Activated naive CD8-positive, alpha-beta T cell treated with anti-CD3 and anti-CD28 coated beads, Interleukin-2, amount 10 ng/mL, durations not matched to agents 7 days and 5 days (primary cell): ENCODE measurements at regions not wholly inside any gene's neighbourhood (a gene's known extent, or its start where the extent isn't known, plus 50 kb on each side); places are given as distances from the start of the nearest gene placed in this dataset.

Experiments
- ATAC-seq: fragments of 150-1000 bp; cut with Tn5 transposase; one replicate; pipeline ENCODE4 v1.10.0; 2021; ENCODE audit warnings: low read depth, moderate library complexity
- POLR2A ChIA-PET: fragments of 350-600 bp; sonication (Branson Sonifier 250); formaldehyde crosslinking; loops from one replicate; lab custom pipeline; 2021; ENCODE audit warnings: antibody characterized with exemption; lab: Charles Lee
- DNase-seq: peaks from one replicate; pipeline ENCODE4 v3.0.0; 2021
- H3K27ac Mint-ChIP-seq: one replicate; pipeline ENCODE4 v1.8.0; 2022; ENCODE audit warnings: mild to moderate bottlenecking, mixed read lengths
- H3K27me3 Mint-ChIP-seq: one replicate; pipeline ENCODE4 v1.8.0; 2022; ENCODE audit warnings: mild to moderate bottlenecking, moderate library complexity, mixed read lengths
- H3K36me3 Mint-ChIP-seq: one replicate; pipeline ENCODE4 v1.8.0; 2021; ENCODE audit warnings: mild to moderate bottlenecking, mixed read lengths
- H3K4me1 Mint-ChIP-seq: one replicate; pipeline ENCODE4 v1.8.0; 2021; ENCODE audit warnings: mixed read lengths
- H3K4me3 Mint-ChIP-seq: one replicate; pipeline ENCODE4 v1.8.0; 2022; ENCODE audit warnings: mild to moderate bottlenecking, moderate library complexity, mixed read lengths
- H3K9me3 Mint-ChIP-seq: one replicate; pipeline ENCODE4 v1.8.0; 2021; ENCODE audit warnings: mixed read lengths

GRCh38 chr11:43545610-43546009, 134.9 kb upstream of the HSD17B12 start:
- no peak for ATAC-seq
- POLR2A ChIA-PET = no interaction called here
- H3K4me1 Mint-ChIP-seq = no peaks in the 10 kb centered on the region

GRCh38 chr11:43546561-43547429, 133.7 kb upstream of the HSD17B12 start:
- Mint-ChIP-seq H3K27ac (no peak overlapping the region), H3K4me1 (no peaks in the 10 kb centered on the region), H3K27me3 (peaks cover 16% of the 10 kb centered on the region), H3K9me3 (no peaks in the 10 kb centered on the region), H3K36me3 (no peaks in the 10 kb centered on the region), H3K4me3 (no peak overlapping the region)
- POLR2A ChIA-PET = no interaction called here
- no peak for ATAC-seq
- DNase-seq = no peak

More at GRCh38 chr11:43545610-43546009, 134.9 kb upstream of the HSD17B12 start:
- Mint-ChIP-seq H3K4me3 (no peak overlapping the region), H3K9me3 (no peaks in the 10 kb centered on the region), H3K36me3 (no peaks in the 10 kb centered on the region), H3K27me3 (peaks cover 20% of the 10 kb centered on the region), H3K27ac (no peak overlapping the region)
- no peak for DNase-seq

GRCh38 chr11:43547430-43547831, 133.1 kb upstream of the HSD17B12 start:
- Mint-ChIP-seq H3K4me3 (no peak overlapping the region), H3K27me3 (peaks cover 16% of the 10 kb centered on the region), H3K36me3 (no peaks in the 10 kb centered on the region), H3K4me1 (no peaks in the 10 kb centered on the region), H3K27ac (no peak overlapping the region), H3K9me3 (no peaks in the 10 kb centered on the region)
- POLR2A ChIA-PET = no interaction called here
- DNase-seq (no peak), ATAC-seq (no peak)

GRCh38 chr11:43547889-43548381, 132.6 kb upstream of the HSD17B12 start:
- Mint-ChIP-seq H3K27ac (no peak overlapping the region), H3K27me3 (peaks cover 17% of the 10 kb centered on the region), H3K4me3 (no peak overlapping the region), H3K4me1 (no peaks in the 10 kb centered on the region), H3K9me3 (no peaks in the 10 kb centered on the region), H3K36me3 (no peaks in the 10 kb centered on the region)
- POLR2A ChIA-PET = no interaction called here
- ATAC-seq (no peak), DNase-seq (no peak)

DNA sequence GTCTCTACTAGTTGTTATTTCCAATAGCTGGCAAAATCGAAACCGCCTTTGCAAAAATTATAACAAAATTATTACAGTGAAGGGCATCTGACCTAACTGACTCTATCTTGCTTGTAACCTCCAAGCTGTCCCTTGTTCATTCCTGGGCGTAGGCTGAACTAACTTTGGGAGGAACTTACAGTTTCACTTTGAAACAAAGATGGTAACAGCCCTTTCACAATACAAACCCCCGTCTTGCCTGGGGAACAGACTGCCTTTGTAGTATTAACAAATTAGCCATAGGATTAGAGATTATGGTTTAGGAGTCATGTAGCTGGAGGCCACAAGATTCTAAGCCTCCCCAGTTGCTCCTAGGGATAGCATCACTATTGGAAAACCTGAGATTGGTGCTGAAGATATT, 131.6 kb upstream of the HSD17B12 start:
- Mint-ChIP-seq H3K9me3 (no peaks in the 10 kb centered on the region), H3K36me3 (no peaks in the 10 kb centered on the region), H3K4me3 (no peak overlapping the region), H3K4me1 (no peaks in the 10 kb centered on the region), H3K27me3 (peaks cover 27% of the 10 kb centered on the region), H3K27ac (no peak overlapping the region)
- ATAC-seq = no peak
- POLR2A ChIA-PET = no interaction called here
- no peak for DNase-seq

DNA sequence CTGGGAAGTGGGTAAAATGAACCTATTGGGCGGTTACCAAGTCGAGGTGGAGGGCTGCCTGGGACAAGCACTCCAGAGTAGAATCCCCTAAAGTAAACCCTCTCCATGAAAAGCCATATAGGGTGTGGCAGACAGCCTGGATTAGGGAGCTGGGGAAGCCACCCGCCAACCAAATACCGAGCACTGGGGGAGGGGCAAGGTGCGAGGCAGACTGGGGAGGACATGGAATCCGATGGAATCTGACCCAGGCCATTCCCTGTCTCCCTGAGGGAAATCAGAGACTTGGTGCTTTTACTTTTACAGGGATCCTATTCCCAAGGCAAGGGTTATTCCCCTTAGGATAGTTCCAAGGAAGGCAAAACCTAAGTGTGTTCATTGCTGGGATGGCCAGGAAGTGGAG, 130.9 kb upstream of the HSD17B12 start:
- Mint-ChIP-seq H3K36me3 (no peaks in the 10 kb centered on the region), H3K9me3 (no peaks in the 10 kb centered on the region), H3K27ac (no peak overlapping the region), H3K4me1 (no peaks in the 10 kb centered on the region), H3K4me3 (no peak overlapping the region), H3K27me3 (peaks cover 33% of the 10 kb centered on the region)
- ATAC-seq = no peak
- no peak for DNase-seq
- POLR2A ChIA-PET = no interaction called here

- POLR2A ChIA-PET = no interaction called here
- H3K4me3 Mint-ChIP-seq = no peak overlapping the region
- peaks cover 36% of the 10 kb centered on the region for H3K27me3 Mint-ChIP-seq
- no peaks in the 10 kb centered on the region for H3K36me3 Mint-ChIP-seq
- ATAC-seq (no peak), DNase-seq (no peak)
- no peaks in the 10 kb centered on the region for H3K4me1 Mint-ChIP-seq
- no peaks in the 10 kb centered on the region for H3K9me3 Mint-ChIP-seq
- no peak overlapping the region for H3K27ac Mint-ChIP-seq
Measured at GRCh38 chr11:43550714-43551113, 129.8 kb upstream of the HSD17B12 start.

DNA sequence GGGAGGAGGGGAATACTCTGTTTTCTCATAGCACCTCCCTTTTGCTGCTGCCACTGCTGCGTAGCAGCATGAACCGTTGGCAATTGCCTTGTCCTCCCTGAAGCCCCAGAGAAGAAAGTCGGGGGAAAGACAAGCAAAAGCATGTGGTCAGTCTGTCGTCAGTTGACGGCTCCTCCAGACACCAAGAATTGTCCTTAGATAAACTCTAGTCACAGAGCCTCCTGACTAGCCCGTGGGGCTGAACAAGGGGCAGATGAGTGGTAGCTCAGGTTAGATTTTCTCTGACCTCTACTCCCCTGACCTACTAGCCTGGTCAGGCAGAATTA, 126.4 kb upstream of the HSD17B12 start:
- Mint-ChIP-seq H3K36me3 (no peaks in the 10 kb centered on the region), H3K9me3 (no peaks in the 10 kb centered on the region), H3K27me3 (peaks cover 63% of the 10 kb centered on the region), H3K4me3 (no peak overlapping the region), H3K27ac (no peak overlapping the region), H3K4me1 (peaks cover 2% of the 10 kb centered on the region)
- ATAC-seq (no peak), DNase-seq (no peak)
- POLR2A ChIA-PET = no interaction called here

GRCh38 chr11:43555186-43555585, 125.4 kb upstream of the HSD17B12 start:
- H3K27ac Mint-ChIP-seq = no peak overlapping the region
- no peak overlapping the region for H3K4me3 Mint-ChIP-seq
- no peak for ATAC-seq
- no peaks in the 10 kb centered on the region for H3K36me3 Mint-ChIP-seq
- H3K27me3 Mint-ChIP-seq = peaks cover 69% of the 10 kb centered on the region
- H3K9me3 Mint-ChIP-seq = no peaks in the 10 kb centered on the region
- no peak for DNase-seq
- peaks cover 2% of the 10 kb centered on the region for H3K4me1 Mint-ChIP-seq
- POLR2A ChIA-PET = no interaction called here

DNA sequence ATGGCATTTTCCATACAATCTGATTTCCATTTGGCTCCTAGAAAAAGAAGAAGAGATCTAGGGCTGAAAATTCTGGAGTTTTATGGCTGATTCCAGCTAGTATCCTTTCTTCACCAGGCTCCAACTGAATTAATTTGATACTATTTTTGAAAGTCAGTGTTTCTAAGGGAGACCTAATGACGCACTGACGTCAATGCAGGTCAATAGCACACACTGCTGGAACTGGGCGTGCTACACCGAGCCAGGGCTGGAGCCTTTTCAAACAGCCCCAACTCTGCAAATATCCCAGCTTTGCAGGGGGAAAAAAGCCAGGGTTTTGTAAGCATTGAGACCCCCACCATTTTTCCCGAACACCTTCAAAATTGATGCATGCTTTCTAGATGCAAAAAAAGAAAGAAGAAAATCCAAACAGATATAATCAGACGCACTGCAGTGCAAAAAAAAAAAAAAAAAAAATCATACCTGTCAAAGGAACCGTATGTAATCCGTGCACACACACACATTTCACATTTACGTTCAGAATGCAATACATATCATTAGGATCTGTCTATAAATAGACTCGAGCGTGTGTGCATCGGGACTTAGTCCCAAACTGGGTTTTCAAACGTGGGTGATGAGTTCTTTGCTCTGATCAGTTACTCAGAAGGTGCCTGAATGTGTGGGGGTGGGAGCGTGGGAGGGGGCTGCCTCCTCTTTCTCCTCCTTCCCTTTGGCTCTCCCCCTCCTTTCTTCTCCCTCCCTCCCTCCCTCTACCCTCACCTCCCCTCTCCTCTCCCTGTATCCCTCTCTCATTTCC, 124.5 kb upstream of the HSD17B12 start:
- no peak for DNase-seq
- POLR2A ChIA-PET = no interaction called here
- peaks cover 2% of the 10 kb centered on the region for H3K4me1 Mint-ChIP-seq

DNA sequence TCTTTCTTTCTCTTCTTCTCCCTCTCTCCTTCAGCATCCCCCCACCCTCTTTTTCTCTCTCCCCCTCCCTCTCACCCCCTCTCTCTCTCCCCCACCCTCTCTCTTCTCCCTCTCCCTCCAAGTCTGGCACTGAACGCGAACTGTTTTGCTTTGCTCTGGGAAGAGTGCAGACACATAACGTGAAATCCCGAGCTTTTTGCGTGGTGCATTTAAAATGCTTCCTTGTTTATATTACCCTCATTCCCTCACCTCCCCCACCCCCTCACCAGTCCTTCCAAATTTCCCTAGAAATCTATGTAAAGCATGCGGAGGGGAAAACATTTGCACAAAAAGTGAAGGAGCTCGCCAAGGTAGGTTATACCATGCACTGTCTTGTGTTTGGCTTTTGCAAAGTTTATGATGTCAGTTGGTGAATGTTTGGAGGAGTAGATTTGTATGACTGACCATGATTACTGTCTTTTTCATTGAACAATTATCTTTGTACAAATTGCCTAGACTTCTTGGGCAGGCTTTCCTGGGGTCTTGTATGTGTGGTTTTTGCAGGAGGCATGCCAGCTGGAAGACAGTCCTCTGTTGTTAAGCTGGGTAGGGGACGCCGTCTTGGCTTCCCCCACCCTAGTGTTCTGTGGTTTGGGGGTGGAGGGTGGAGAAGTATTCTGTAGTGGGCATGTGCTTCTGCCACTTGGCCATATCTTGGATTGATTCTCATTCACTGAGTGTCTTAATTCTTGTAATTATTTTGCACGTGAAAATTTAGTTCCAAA, 123.7 kb upstream of the HSD17B12 start:
- POLR2A ChIA-PET = interaction anchor here (0.6 kb wide), 1 partner anchor 37 kb away, joined by 4 read pairs; no protein-coding TSS in a partner anchor
- Mint-ChIP-seq H3K27ac (no peak overlapping the region), H3K27me3 (peaks cover 69% of the 10 kb centered on the region), H3K4me3 (no peak overlapping the region), H3K4me1 (peaks cover 2% of the 10 kb centered on the region), H3K36me3 (no peaks in the 10 kb centered on the region), H3K9me3 (no peaks in the 10 kb centered on the region)
- no peak for ATAC-seq
- DNase-seq = no peak

More for the DNA sequence above, 124.5 kb upstream of the HSD17B12 start:
- ATAC-seq = no peak
- no peaks in the 10 kb centered on the region for H3K36me3 Mint-ChIP-seq
- H3K9me3 Mint-ChIP-seq = no peaks in the 10 kb centered on the region
- no peak overlapping the region for H3K27ac Mint-ChIP-seq
- H3K27me3 Mint-ChIP-seq = peaks cover 69% of the 10 kb centered on the region
- H3K4me3 Mint-ChIP-seq = no peak overlapping the region

- no peak for DNase-seq
- Mint-ChIP-seq H3K9me3 (no peaks in the 10 kb centered on the region), H3K27me3 (peaks cover 69% of the 10 kb centered on the region), H3K27ac (no peak overlapping the region), H3K4me1 (peaks cover 2% of the 10 kb centered on the region), H3K36me3 (no peaks in the 10 kb centered on the region), H3K4me3 (no peak overlapping the region)
- ATAC-seq = no peak
- POLR2A ChIA-PET = no interaction called here
Measured at GRCh38 chr11:43557553-43558110, 122.9 kb upstream of the HSD17B12 start.

DNA sequence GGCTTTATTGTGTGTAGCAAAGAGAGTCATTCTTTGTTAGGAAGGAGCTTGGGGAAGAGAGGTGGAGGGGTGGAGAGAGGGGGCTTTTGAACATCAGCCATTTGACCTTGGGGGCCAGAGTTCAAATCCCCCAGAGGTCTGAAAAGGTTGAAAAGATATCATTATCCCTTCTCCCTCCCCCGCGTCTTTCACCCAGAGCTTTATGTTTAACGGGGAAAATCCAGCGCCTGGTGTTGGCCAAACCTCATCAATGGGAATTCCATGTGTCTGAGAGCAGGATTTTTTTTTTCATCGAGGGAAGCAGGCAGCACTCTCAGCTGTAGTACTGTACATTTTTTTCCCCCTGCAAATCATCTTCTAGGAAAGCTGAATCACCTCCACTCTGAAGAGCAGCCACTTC, 122.4 kb upstream of the HSD17B12 start:
- POLR2A ChIA-PET = no interaction called here
- H3K36me3 Mint-ChIP-seq = no peaks in the 10 kb centered on the region

More for the DNA sequence above, 122.4 kb upstream of the HSD17B12 start:
- H3K4me3 Mint-ChIP-seq = no peak overlapping the region
- ATAC-seq (no peak), DNase-seq (no peak)
- H3K4me1 Mint-ChIP-seq = peaks cover 2% of the 10 kb centered on the region
- peaks cover 64% of the 10 kb centered on the region for H3K27me3 Mint-ChIP-seq
- no peaks in the 10 kb centered on the region for H3K9me3 Mint-ChIP-seq
- no peak overlapping the region for H3K27ac Mint-ChIP-seq
